Activated CD8-positive, alpha-beta memory T cell treated with anti-CD3 and anti-CD28 coated beads, Interleukin-2, amount 50 U/mL, for 4 hours (primary cell): ENCODE measurements at regions not wholly inside any gene's neighbourhood (a gene's known extent, or its start where the extent isn't known, plus 50 kb on each side); places are given as distances from the start of the nearest gene placed in this dataset.

ENCODE experiments used
- DNase-seq: peaks from one replicate; pipeline ENCODE4 v3.0.0-alpha.2; 2020

- DNase-seq: no peak
Measured at GRCh38 chr5:106167766-106168165, 1503.0 kb downstream of the EFNA5 start.

GRCh38 chr5:106163233-106163632 lies 1507.5 kb downstream of the EFNA5 start:
- no peak for DNase-seq

GRCh38 chr5:106159616-106160015 lies 1511.1 kb downstream of the EFNA5 start:
- no peak for DNase-seq

GRCh38 chr5:106154280-106154716 lies 1516.4 kb downstream of the EFNA5 start:
- DNase-seq: no peak

- DNase-seq: no peak
Measured at GRCh38 chr5:106152569-106152968, 1518.2 kb downstream of the EFNA5 start.

- no peak for DNase-seq
Measured at GRCh38 chr5:106142116-106142515, 1528.6 kb downstream of the EFNA5 start.

- no peak for DNase-seq
Measured at GRCh38 chr5:106140101-106140500, 1530.6 kb downstream of the EFNA5 start.

- no peak for DNase-seq
Measured at GRCh38 chr5:106136061-106136460, 1534.7 kb downstream of the EFNA5 start.

GRCh38 chr5:106135473-106135872 lies 1535.3 kb downstream of the EFNA5 start:
- DNase-seq: no peak

GRCh38 chr5:106134549-106134948 lies 1536.2 kb downstream of the EFNA5 start:
- DNase-seq: no peak

- no peak for DNase-seq
Measured at GRCh38 chr5:106127985-106128384, 1542.8 kb downstream of the EFNA5 start.

GRCh38 chr5:106127341-106127781 lies 1543.4 kb downstream of the EFNA5 start:
- DNase-seq: no peak

GRCh38 chr5:106121972-106122605 lies 1548.6 kb downstream of the EFNA5 start:
- no peak for DNase-seq

GRCh38 chr5:106116682-106117081 lies 1554.1 kb downstream of the EFNA5 start:
- no peak for DNase-seq

- DNase-seq: no peak
Measured at GRCh38 chr5:106113922-106114321, 1556.8 kb downstream of the EFNA5 start.

- no peak for DNase-seq
Measured at GRCh38 chr5:106106384-106106783, 1564.4 kb downstream of the EFNA5 start.

GRCh38 chr5:106097340-106097739 lies 1573.4 kb downstream of the EFNA5 start:
- no peak for DNase-seq

GRCh38 chr5:106094839-106095238 lies 1575.9 kb downstream of the EFNA5 start:
- DNase-seq: no peak

- no peak for DNase-seq
Measured at GRCh38 chr5:106094204-106094607, 1576.5 kb downstream of the EFNA5 start.

- DNase-seq: no peak
Measured at GRCh38 chr5:106093134-106093533, 1577.6 kb downstream of the EFNA5 start.

GRCh38 chr5:106092455-106092854 lies 1578.3 kb downstream of the EFNA5 start:
- DNase-seq: no peak

- no peak for DNase-seq
Measured at GRCh38 chr5:106089073-106089472, 1581.7 kb downstream of the EFNA5 start.

GRCh38 chr5:106088462-106088861 lies 1582.3 kb downstream of the EFNA5 start:
- no peak for DNase-seq

GRCh38 chr5:106086352-106086751 lies 1584.4 kb downstream of the EFNA5 start:
- no peak for DNase-seq

- DNase-seq: no peak
Measured at GRCh38 chr5:106085556-106085955, 1585.2 kb downstream of the EFNA5 start.
